H1 (cell line): ENCODE measurements at regions not wholly inside any gene's neighbourhood (a gene's known extent, or its start where the extent isn't known, plus 50 kb on each side); places are given as distances from the start of the nearest gene placed in this dataset.

ENCODE experiments used
- CTCF ChIA-PET: fragments of 300-600 bp; sonication (Branson Sonifier 250); formaldehyde crosslinking; loops from one replicate; lab custom pipeline; 2021; ENCODE audit not compliant: partially characterized antibody; lab: Charles Lee
- POLR2A ChIA-PET: fragments of 300-600 bp; sonication (Branson Sonifier 250); formaldehyde crosslinking; loops from one replicate; lab custom pipeline; 2021; ENCODE audit warnings: inconsistent platforms; ENCODE audit not compliant: partially characterized antibody; lab: Charles Lee
- DNase-seq, 2 experiments: peaks; one replicate each; pipeline versions ENCODE4 v3.0.0 to v3.0.0-alpha.2; 2010 to 2022; ENCODE audit warnings: low spot score in 2 of 2, low read depth in 1 of 2, mixed read lengths in 1 of 2
- FAIRE-seq: peaks from 2 replicates; lab custom pipeline; 2011; peaks lifted over from hg19 to GRCh38; lab: Jason Lieb, UNC
- H2AFZ ChIP-seq: 2 replicates; pipeline ENCODE4 v1.8.1; 2012; ENCODE audit warnings: low read length, inconsistent platforms
- H2AK5ac ChIP-seq: 2 replicates; pipeline ENCODE4 v1.6.1; 2013; ENCODE audit warnings: low read depth, low read length
- H2BK120ac ChIP-seq: replicated peaks from 2 replicates; pipeline ENCODE3; 2013; ENCODE audit warnings: low read depth, low read length, inconsistent platforms
- H2BK12ac ChIP-seq: 2 replicates; pipeline ENCODE4 v1.6.1; 2013; ENCODE audit warnings: low read depth, low read length
- H2BK15ac ChIP-seq: 2 replicates; pipeline ENCODE4 v1.6.1; 2013; ENCODE audit warnings: low read length
- H2BK20ac ChIP-seq: 2 replicates; pipeline ENCODE4 v1.6.1; 2013; ENCODE audit warnings: low read length
- H2BK5ac ChIP-seq: 2 replicates; pipeline ENCODE4 v1.6.1; 2013; ENCODE audit warnings: low read depth, low read length
- H3K14ac ChIP-seq: 2 replicates; pipeline ENCODE4 v1.6.1; 2013; ENCODE audit warnings: inconsistent platforms; ENCODE audit not compliant: insufficient read length
- H3K18ac ChIP-seq: 2 replicates; pipeline ENCODE4 v1.6.1; 2013; ENCODE audit warnings: low read length; ENCODE audit errors: extremely low read depth
- H3K23ac ChIP-seq: 2 replicates; pipeline ENCODE4 v1.6.1; 2013; ENCODE audit warnings: inconsistent platforms; ENCODE audit not compliant: insufficient read length
- H3K23me2 ChIP-seq: 2 replicates; pipeline ENCODE4 v1.6.1; 2013; ENCODE audit warnings: low read depth, low read length
- H3K27ac ChIP-seq: 2 replicates; pipeline ENCODE4 v1.6.1; 2011; ENCODE audit warnings: low read depth, low read length, inconsistent platforms
- H3K27me3 ChIP-seq, 4 experiments: replicated peaks in 1 of 4; 1 replicate in 1 of 4; 2 replicates in 3 of 4; pipeline versions ENCODE4 v1.6.1 to v1.8.1; 2011 to 2013; ENCODE audit warnings: low read length in 3 of 4, mild to moderate bottlenecking in 3 of 4, inconsistent platforms in 2 of 4, mixed read lengths in 2 of 4, moderate library complexity in 1 of 4; ENCODE audit not compliant: control insufficient read depth in 3 of 4, insufficient read depth in 3 of 4; ENCODE audit errors: extremely low read depth in 1 of 4
- H3K36me3 ChIP-seq, 4 experiments: 2 replicates each; pipeline versions ENCODE4 v1.6.1 to v1.8.1; 2011 to 2013; ENCODE audit warnings: mild to moderate bottlenecking in 4 of 4, low read length in 3 of 4, moderate library complexity in 2 of 4, control low read depth in 1 of 4, inconsistent platforms in 1 of 4; ENCODE audit not compliant: insufficient read depth in 4 of 4, control insufficient read depth in 2 of 4
- H3K4ac ChIP-seq: replicated peaks from 2 replicates; pipeline ENCODE3; 2013; ENCODE audit warnings: low read length, low read depth, mixed read lengths, inconsistent platforms; ENCODE audit not compliant: insufficient read length
- H3K4me1 ChIP-seq, 4 experiments: replicated peaks in 1 of 4; 1 replicate in 1 of 4; 2 replicates in 3 of 4; pipeline versions ENCODE4 v1.6.1 to v1.8.1; 2011 to 2013; ENCODE audit warnings: low read length in 3 of 4, inconsistent platforms in 2 of 4, mixed read lengths in 1 of 4; ENCODE audit not compliant: insufficient read depth in 4 of 4, control insufficient read depth in 3 of 4
- H3K4me2 ChIP-seq, 2 experiments: 2 replicates each; pipeline versions ENCODE4 v1.6.1 to v1.8.1; 2011 to 2013; ENCODE audit warnings: low read depth in 2 of 2, low read length in 2 of 2, control low read depth in 1 of 2, inconsistent platforms in 1 of 2, mild to moderate bottlenecking in 1 of 2; ENCODE audit not compliant: insufficient read depth in 1 of 2
- H3K4me3 ChIP-seq, 4 experiments: fragments of 200-600, 300-600 bp in 1 of 4; sonication (generic), shearing (Covaris generic), sonication (Bioruptor Twin) in 1 of 4; 2 replicates each; pipeline versions ENCODE4 v1.5.1 to v1.8.1; 2011 to 2016; ENCODE audit warnings: low read length in 4 of 4, low read depth in 3 of 4, control low read depth in 2 of 4, inconsistent platforms in 2 of 4, mild to moderate bottlenecking in 2 of 4, mixed read lengths in 1 of 4, moderate library complexity in 1 of 4; ENCODE audit not compliant: insufficient read depth in 2 of 4; ENCODE audit errors: extremely low read depth in 1 of 4
- H3K56ac ChIP-seq: replicated peaks from 2 replicates; pipeline ENCODE3; 2013; ENCODE audit warnings: low read depth, mild to moderate bottlenecking, mixed read lengths, low read length, inconsistent platforms; ENCODE audit not compliant: insufficient read length
- H3K79me1 ChIP-seq: 2 replicates; pipeline ENCODE4 v1.6.1; 2013; ENCODE audit warnings: low read depth, low read length, control low read depth
- H3K79me2 ChIP-seq, 2 experiments: 2 replicates each; pipeline versions ENCODE4 v1.6.1 to v1.8.1; 2012 to 2013; ENCODE audit warnings: low read length in 2 of 2, mild to moderate bottlenecking in 2 of 2, inconsistent platforms in 1 of 2; ENCODE audit not compliant: insufficient read depth in 2 of 2, control insufficient read depth in 1 of 2
- H3K9ac ChIP-seq, 4 experiments: replicated peaks in 1 of 4; 1 replicate in 1 of 4; 2 replicates in 3 of 4; pipeline versions ENCODE4 v1.6.1 to v1.8.1; 2011 to 2013; ENCODE audit warnings: low read depth in 3 of 4, low read length in 3 of 4, control low read depth in 2 of 4, mild to moderate bottlenecking in 2 of 4, moderate library complexity in 2 of 4, inconsistent platforms in 1 of 4; ENCODE audit errors: extremely low read depth in 1 of 4
- H3K9me3 ChIP-seq, 2 experiments: 2 replicates each; pipeline versions ENCODE4 v1.6.1 to v1.8.1; 2012 to 2013; ENCODE audit warnings: mild to moderate bottlenecking in 2 of 2, moderate library complexity in 2 of 2, control low read depth in 1 of 2, inconsistent platforms in 1 of 2, low read depth in 1 of 2, low read length in 1 of 2, mixed read lengths in 1 of 2; ENCODE audit not compliant: insufficient read depth in 2 of 2
- H4K20me1 ChIP-seq, 2 experiments: replicated peaks in 1 of 2; 2 replicates each; pipeline versions ENCODE3 to v1.8.1; 2011 to 2013; ENCODE audit warnings: inconsistent platforms in 2 of 2, low read length in 2 of 2, mild to moderate bottlenecking in 1 of 2; ENCODE audit not compliant: insufficient read depth in 2 of 2, control insufficient read depth in 1 of 2
- H4K5ac ChIP-seq: 2 replicates; pipeline ENCODE4 v1.6.1; 2013; ENCODE audit warnings: low read length, low read depth, mixed read lengths, inconsistent platforms; ENCODE audit not compliant: insufficient read length
- H4K8ac ChIP-seq: 2 replicates; pipeline ENCODE4 v1.8.0; 2013; ENCODE audit warnings: mild to moderate bottlenecking, moderate library complexity, low read length, inconsistent platforms; ENCODE audit not compliant: insufficient read depth; ENCODE audit errors: extremely low read depth
- H4K91ac ChIP-seq: replicated peaks from 2 replicates; pipeline ENCODE3; 2013; ENCODE audit warnings: low read length, mixed read lengths, inconsistent platforms; ENCODE audit not compliant: insufficient read length
- ATF3 ChIP-seq: IDR thresholded peaks from 2 replicates; pipeline ENCODE4 v1.6.1; 2011; ENCODE audit warnings: low read depth, mild to moderate bottlenecking, low read length; ENCODE audit not compliant: insufficient read depth
- CREB1 ChIP-seq: IDR thresholded peaks from 2 replicates; pipeline ENCODE4 v1.6.1; 2012; ENCODE audit warnings: inconsistent platforms
- GTF2F1 ChIP-seq: IDR thresholded peaks from 2 replicates; pipeline ENCODE4 v1.6.1; 2012; ENCODE audit warnings: low read depth, low read length, improper control_type of control experiment, borderline replicate concordance
- KDM5A ChIP-seq: fragments of 200-600 bp; IDR thresholded peaks from 2 replicates; pipeline ENCODE4 v1.7.1; 2012; ENCODE audit warnings: mild to moderate bottlenecking, low read length, inconsistent platforms, mixed read lengths
- SIN3A ChIP-seq, 2 experiments: IDR thresholded peaks in 1 of 2; conservative IDR thresholded peaks in 1 of 2; 2 replicates each; pipeline ENCODE4 v1.6.1; 2011 to 2012; ENCODE audit warnings: low read length in 2 of 2, improper control_type of control experiment in 1 of 2, low read depth in 1 of 2, mild to moderate bottlenecking in 1 of 2
- SIRT6 ChIP-seq: IDR thresholded peaks from one replicate; pipeline ENCODE4 v1.7.1; 2012; ENCODE audit warnings: low read length, inconsistent platforms
- TAF7 ChIP-seq: optimal IDR thresholded peaks from 2 replicates; pipeline ENCODE3; 2011; ENCODE audit warnings: low read depth, mild to moderate bottlenecking, inconsistent platforms, low read length, moderate library complexity, borderline replicate concordance
- TEAD4 ChIP-seq: IDR thresholded peaks from 2 replicates; pipeline ENCODE4 v1.6.1; 2012; ENCODE audit warnings: low read depth, low read length, inconsistent platforms, mixed read lengths
- WGBS, 2 experiments: shearing (Covaris generic) in 1 of 2; methylation state at CpG; one replicate each; pipeline versions ENCODE4 v1.1.6 to v1.1.7; 2013 to 2015; ENCODE audit warnings: low lambda C conversion rate in 2 of 2, mixed read lengths in 2 of 2, inconsistent platforms in 1 of 2, low coverage in 1 of 2, missing lambda C conversion rate in 1 of 2; ENCODE audit not compliant: insufficient replicate concordance in 2 of 2, insufficient coverage in 1 of 2, insufficient read length in 1 of 2; ENCODE audit errors: extremely low coverage in 1 of 2, missing lambda C conversion rate in 1 of 2; 5-methylcytosine and 5-hydroxymethylcytosine counted together

GRCh38 chr6:21447987-21448386 is 145.6 kb upstream of the SOX4 start:
- Histone ChIP-seq H3K4ac (no peak overlapping the region), H3K79me1 (no peaks in the 10 kb centered on the region), H3K9ac (no peak overlapping the region), H3K9me3 (no peaks in the 10 kb centered on the region), H2BK20ac (no peak overlapping the region), H2BK5ac (no peak overlapping the region), H2BK120ac (no peak overlapping the region), H2AFZ (no peak overlapping the region), H3K4me1 (no peaks in the 10 kb centered on the region), H3K18ac (no peak overlapping the region), H3K4me2 (no peak overlapping the region), H3K23me2 (no peaks in the 10 kb centered on the region), H4K20me1 (no peaks in the 10 kb centered on the region), H3K23ac (no peak overlapping the region), H3K79me2 (no peaks in the 10 kb centered on the region), H4K91ac (no peak overlapping the region), H2BK12ac (no peak overlapping the region), H3K27ac (no peak overlapping the region), H3K36me3 (no peaks in the 10 kb centered on the region), H2AK5ac (no peak overlapping the region), H3K14ac (no peak overlapping the region), H4K5ac (no peak overlapping the region), H2BK15ac (no peak overlapping the region), H4K8ac (no peak overlapping the region), H3K27me3 (no peaks in the 10 kb centered on the region), H3K4me3 (no peak overlapping the region), H3K56ac (no peak overlapping the region)
- WGBS, 2 experiments, result 89% methylated on average over 5 of the region's 5 CpGs; no CpG with 5 or more reads in 1 of the 2 experiments
- TF ChIP-seq GTF2F1 (no peak), SIRT6 (no peak), SIN3A (conservative IDR thresholded peaks at IDR 0.05 in 1 of 2, IDR thresholded peaks at IDR 0.05 in 1 of 2; ENCODE audit: low read depth in 1 of 2, low read length in 2 of 2) (no peak), TEAD4 (no peak), ATF3 (no peak), CREB1 (no peak), KDM5A (no peak), TAF7 (no peak)
- DNase-seq (no peak), FAIRE-seq (no peak)
- ChIA-PET CTCF (no interaction called here), POLR2A (no interaction called here)
